Type B pancreatic cell (in vitro differentiated cells): ENCODE measurements at regions not wholly inside any gene's neighbourhood (a gene's known extent, or its start where the extent isn't known, plus 50 kb on each side); places are given as distances from the start of the nearest gene placed in this dataset.
"Not testable (repeated sequence)": the region's sequence is repeated elsewhere in the genome, so short reads cannot be mapped to it uniquely, and the experiment has no call there.

Experiments used
- DNase-seq: peaks from one replicate; pipeline ENCODE4 v3.0.0; 2021; ENCODE audit warnings: mixed read lengths; ENCODE audit not compliant: unreplicated experiment; ENCODE audit errors: extremely low spot score
- H3K27ac Mint-ChIP-seq: 2 replicates; pipeline ENCODE4 v1.8.0; 2021; ENCODE audit warnings: mild to moderate bottlenecking, mixed read lengths
- H3K27me3 Mint-ChIP-seq: 2 replicates; pipeline ENCODE4 v1.8.0; 2021; ENCODE audit warnings: mixed read lengths
- H3K36me3 Mint-ChIP-seq: 2 replicates; pipeline ENCODE4 v1.8.0; 2021; ENCODE audit warnings: mixed read lengths
- H3K4me1 Mint-ChIP-seq: one replicate; pipeline ENCODE4 v1.8.0; 2021; ENCODE audit warnings: mixed read lengths; ENCODE audit not compliant: unreplicated experiment
- H3K4me3 Mint-ChIP-seq: 2 replicates; pipeline ENCODE4 v1.8.0; 2021; ENCODE audit warnings: mild to moderate bottlenecking, mixed read lengths
- H3K9me3 Mint-ChIP-seq: 2 replicates; pipeline ENCODE4 v1.8.0; 2021; ENCODE audit warnings: mixed read lengths
- TF ChIP-seq, protein P1 (sequence below): fragments of 200-600 bp; sonication (generic); conservative IDR thresholded peaks from 2 replicates; pipeline ENCODE4 v1.5.0; 2021; ENCODE audit warnings: antibody characterized with exemption, mild to moderate bottlenecking

- TF ChIP-seq, protein P1, sequence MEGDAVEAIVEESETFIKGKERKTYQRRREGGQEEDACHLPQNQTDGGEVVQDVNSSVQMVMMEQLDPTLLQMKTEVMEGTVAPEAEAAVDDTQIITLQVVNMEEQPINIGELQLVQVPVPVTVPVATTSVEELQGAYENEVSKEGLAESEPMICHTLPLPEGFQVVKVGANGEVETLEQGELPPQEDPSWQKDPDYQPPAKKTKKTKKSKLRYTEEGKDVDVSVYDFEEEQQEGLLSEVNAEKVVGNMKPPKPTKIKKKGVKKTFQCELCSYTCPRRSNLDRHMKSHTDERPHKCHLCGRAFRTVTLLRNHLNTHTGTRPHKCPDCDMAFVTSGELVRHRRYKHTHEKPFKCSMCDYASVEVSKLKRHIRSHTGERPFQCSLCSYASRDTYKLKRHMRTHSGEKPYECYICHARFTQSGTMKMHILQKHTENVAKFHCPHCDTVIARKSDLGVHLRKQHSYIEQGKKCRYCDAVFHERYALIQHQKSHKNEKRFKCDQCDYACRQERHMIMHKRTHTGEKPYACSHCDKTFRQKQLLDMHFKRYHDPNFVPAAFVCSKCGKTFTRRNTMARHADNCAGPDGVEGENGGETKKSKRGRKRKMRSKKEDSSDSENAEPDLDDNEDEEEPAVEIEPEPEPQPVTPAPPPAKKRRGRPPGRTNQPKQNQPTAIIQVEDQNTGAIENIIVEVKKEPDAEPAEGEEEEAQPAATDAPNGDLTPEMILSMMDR: no peak
- DNase-seq: no peak
- Mint-ChIP-seq H3K36me3 (no peaks in the 10 kb centered on the region), H3K4me3 (no peak overlapping the region), H3K4me1 (no peaks in the 10 kb centered on the region), H3K27me3 (peaks cover 6% of the 10 kb centered on the region), H3K9me3 (no peaks in the 10 kb centered on the region), H3K27ac (no peak overlapping the region)
Measured at GRCh38 chr10:127648885-127649284, 88.1 kb upstream of the FOXI2 start.

DNA sequence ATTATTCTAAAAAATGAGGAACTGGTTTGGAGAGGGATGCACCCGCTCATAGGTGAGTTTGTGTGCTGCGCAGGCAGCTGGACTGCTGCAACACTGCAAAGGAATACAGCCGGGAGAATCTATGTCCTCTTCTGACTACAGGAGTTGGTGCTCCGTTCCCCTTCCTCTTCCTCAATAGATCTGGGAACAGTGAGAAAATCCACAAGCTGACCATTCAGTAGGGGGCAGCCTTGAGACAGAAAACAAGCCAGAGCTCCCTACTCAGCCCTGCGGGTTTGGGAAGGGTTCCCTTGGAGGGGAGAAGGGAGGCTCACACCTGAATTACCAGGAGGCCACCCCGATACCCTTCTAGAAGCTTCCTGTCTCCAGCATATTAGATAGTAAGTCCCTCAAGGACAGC lies 87.3 kb upstream of the FOXI2 start:
- H3K4me1 Mint-ChIP-seq: no peaks in the 10 kb centered on the region
- H3K27ac Mint-ChIP-seq: no peak overlapping the region
- peaks cover 6% of the 10 kb centered on the region for H3K27me3 Mint-ChIP-seq
- no peaks in the 10 kb centered on the region for H3K9me3 Mint-ChIP-seq
- no peaks in the 10 kb centered on the region for H3K36me3 Mint-ChIP-seq
- TF ChIP-seq, protein P1: peak; percentile 47
- no peak overlapping the region for H3K4me3 Mint-ChIP-seq
- no peak for DNase-seq

DNA sequence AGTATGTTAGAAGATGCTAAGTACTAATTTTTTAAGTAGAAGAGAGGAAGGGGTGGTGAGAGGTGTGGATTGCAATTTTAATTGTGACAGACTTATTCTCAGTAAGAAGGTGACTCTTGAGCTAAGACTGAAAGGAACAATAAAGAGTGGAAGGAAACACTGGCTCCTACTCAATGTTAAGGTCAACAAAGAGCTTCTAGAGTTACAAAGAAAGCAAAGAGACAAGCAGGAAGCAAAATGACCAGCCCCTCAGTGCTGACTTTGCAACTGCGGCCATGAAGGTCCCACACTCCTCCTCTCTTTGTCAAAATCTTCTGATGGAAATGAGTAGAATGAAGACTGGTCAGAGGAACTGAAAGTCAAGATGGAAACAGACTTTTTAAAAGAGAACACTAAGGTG lies 79.9 kb upstream of the FOXI2 start:
- Mint-ChIP-seq H3K27ac (no peak overlapping the region), H3K4me3 (no peak overlapping the region), H3K36me3 (no peaks in the 10 kb centered on the region), H3K4me1 (no peaks in the 10 kb centered on the region), H3K27me3 (peaks cover 4% of the 10 kb centered on the region), H3K9me3 (no peaks in the 10 kb centered on the region)
- no peak for DNase-seq
- TF ChIP-seq, protein P1: no peak

GRCh38 chr10:127676430-127676829 lies 60.6 kb upstream of the FOXI2 start:
- DNase-seq, H3K9me3 Mint-ChIP-seq, H3K4me3 Mint-ChIP-seq, H3K27ac Mint-ChIP-seq, H3K27me3 Mint-ChIP-seq, H3K36me3 Mint-ChIP-seq, H3K4me1 Mint-ChIP-seq: not testable (repeated sequence)

DNA sequence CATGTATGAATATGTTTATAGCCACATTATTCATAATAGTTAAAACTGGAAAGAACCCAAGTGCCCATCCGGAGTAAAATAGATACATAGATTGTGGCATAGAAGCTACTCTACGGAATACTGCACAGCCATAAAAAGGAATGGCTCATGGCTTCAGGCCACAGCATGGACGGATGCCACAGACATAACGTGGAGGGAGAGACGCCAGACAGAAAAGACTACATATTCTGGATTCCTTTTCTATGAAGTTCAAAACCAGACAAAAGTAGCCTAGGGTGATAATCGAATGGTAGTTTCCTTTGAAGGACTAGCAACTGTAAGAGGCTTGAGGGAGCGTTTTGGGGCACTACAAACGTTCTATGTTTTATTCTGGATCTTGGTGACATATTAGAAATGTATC lies 58.9 kb upstream of the FOXI2 start:
- no peak overlapping the region for H3K27ac Mint-ChIP-seq
- H3K9me3 Mint-ChIP-seq: no peaks in the 10 kb centered on the region
- H3K4me1 Mint-ChIP-seq: no peaks in the 10 kb centered on the region
- no peak for DNase-seq
- no peak overlapping the region for H3K4me3 Mint-ChIP-seq
- peaks cover 9% of the 10 kb centered on the region for H3K27me3 Mint-ChIP-seq
- H3K36me3 Mint-ChIP-seq: no peaks in the 10 kb centered on the region
- TF ChIP-seq, protein P1: no peak

DNA sequence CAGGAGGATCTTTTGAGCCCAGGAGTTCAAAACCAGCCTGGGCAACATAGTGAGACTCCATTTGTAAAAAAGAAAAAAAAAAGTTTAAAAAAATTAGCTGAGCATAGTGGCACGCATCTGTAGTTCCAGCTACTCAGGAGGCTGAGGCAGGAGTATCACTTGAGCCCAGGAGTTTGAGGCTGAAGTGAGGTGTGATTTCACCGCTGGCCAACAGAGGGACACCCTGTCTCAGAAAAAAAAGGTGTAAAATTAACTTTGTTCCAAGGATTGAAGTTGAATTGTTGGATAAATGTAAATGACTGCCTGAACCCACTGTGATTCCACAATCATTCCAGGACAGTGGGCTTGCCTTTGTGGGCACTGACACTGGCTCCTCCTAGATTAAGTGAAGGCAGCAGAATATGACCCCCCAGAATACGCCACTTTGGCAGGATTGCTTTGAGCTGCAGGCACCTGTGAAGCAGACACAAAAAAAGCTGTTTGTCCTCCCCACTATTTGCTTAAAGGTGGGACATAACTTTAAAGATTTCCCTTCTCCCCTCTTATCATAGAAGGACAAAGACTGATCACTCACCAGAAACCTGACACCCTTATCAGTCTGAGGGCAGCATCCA lies 57.2 kb upstream of the FOXI2 start:
- Mint-ChIP-seq H3K27ac (no peak overlapping the region), H3K27me3 (peaks cover 16% of the 10 kb centered on the region), H3K36me3 (no peaks in the 10 kb centered on the region), H3K4me1 (no peaks in the 10 kb centered on the region), H3K4me3 (no peak overlapping the region), H3K9me3 (no peaks in the 10 kb centered on the region)
- TF ChIP-seq, protein P1: peak; percentile 66
- no peak for DNase-seq
